ENCODE measurements at regions not wholly inside any gene's neighbourhood (a gene's known extent, or its start where the extent isn't known, plus 50 kb on each side); places are given as distances from the start of the nearest gene placed in this dataset.

DNA sequence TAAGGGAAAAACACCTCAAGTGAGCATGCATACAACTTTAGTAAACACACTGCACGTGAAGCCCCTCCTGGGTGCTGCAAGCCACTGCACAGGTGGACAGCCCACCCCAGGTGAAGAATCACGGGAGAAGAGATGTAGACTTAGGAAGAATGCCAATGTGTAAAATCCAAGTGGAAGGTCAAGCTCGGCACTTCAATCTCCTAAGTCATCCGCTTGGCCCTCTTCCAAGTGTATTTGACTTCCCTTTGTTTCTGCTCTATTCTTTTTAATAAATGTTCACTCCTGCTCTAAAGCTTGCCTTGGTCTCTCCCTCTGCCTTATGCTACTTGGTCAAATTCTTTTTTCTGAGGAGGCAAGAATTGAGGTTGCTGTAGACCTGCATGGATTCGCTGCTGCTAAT, 316.6 kb downstream of the EDEM1 start:
- no peaks in the 10 kb centered on the region for H3K79me2 ChIP-seq (ENCODE audit: control insufficient read depth, insufficient read depth, low read length)
- CTCF ChIA-PET, result no interaction called here
- BruUV-seq (replicated peaks), result no TSS peak

More for the DNA sequence above, 316.6 kb downstream of the EDEM1 start:
- DNase-seq (ENCODE audit: low read depth, low spot score) (no peak), FAIRE-seq (no peak)
- Histone ChIP-seq H3K36me3 (ENCODE audit: control insufficient read depth in 2 of 2, extremely low read depth in 1 of 2, insufficient read depth in 2 of 2, low read length in 2 of 2) (no peaks in the 10 kb centered on the region), H2AFZ (ENCODE audit: low read depth, low read length) (no peak overlapping the region), H3K9me1 (replicated peaks; ENCODE audit: control insufficient read depth, extremely low read depth, insufficient read depth, low read length) (no peaks in the 10 kb centered on the region), H3K9me3 (replicated peaks; ENCODE audit: control insufficient read depth, insufficient read depth, low read length) (peaks cover 5% of the 10 kb centered on the region), H3K4me3 (replicated peaks in 1 of 3; ENCODE audit: insufficient read depth in 1 of 3, low read depth in 1 of 3, low read length in 3 of 3) (no peak overlapping the region), H3K4me2 (ENCODE audit: insufficient read depth, low read length) (no peak overlapping the region), H4K20me1 (replicated peaks; ENCODE audit: control insufficient read depth, extremely low read depth, insufficient read depth, low read length) (no peaks in the 10 kb centered on the region), H3K27me3 (ENCODE audit: control insufficient read depth in 2 of 2, insufficient read depth in 2 of 2, low read length in 2 of 2) (no peaks in the 10 kb centered on the region), H3K9ac (replicated peaks; ENCODE audit: extremely low read depth, insufficient read depth, low read length) (no peak overlapping the region), H3K4me1 (ENCODE audit: control insufficient read depth, extremely low read depth, insufficient read depth, low read length) (no peaks in the 10 kb centered on the region), H3K27ac (ENCODE audit: insufficient read depth, low read depth, low read length) (no peak overlapping the region)
- intact Hi-C loops (cut with micrococcal nuclease), result no loop called here
- POLR2A ChIA-PET, result no interaction called here
- no peak for TF ChIP-seq JUN (IDR thresholded peaks at IDR 0.05; ENCODE audit: borderline replicate concordance, insufficient read depth, insufficient read length, low read depth)
- TF ChIP-seq FOS (IDR thresholded peaks at IDR 0.05; ENCODE audit: borderline replicate concordance, insufficient read depth, low read length), result no peak
- TF ChIP-seq, protein P1, sequence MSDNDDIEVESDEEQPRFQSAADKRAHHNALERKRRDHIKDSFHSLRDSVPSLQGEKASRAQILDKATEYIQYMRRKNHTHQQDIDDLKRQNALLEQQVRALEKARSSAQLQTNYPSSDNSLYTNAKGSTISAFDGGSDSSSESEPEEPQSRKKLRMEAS (IDR thresholded peaks at IDR 0.05; ENCODE audit: insufficient read depth, insufficient read length), result no peak
- no peak for TF ChIP-seq CTCF (IDR thresholded peaks at IDR 0.05; ENCODE audit: extremely low read depth in 1 of 2, insufficient read depth in 1 of 2, low read depth in 1 of 2, low read length in 2 of 2)
- no peak for TF ChIP-seq GATA2 (IDR thresholded peaks at IDR 0.05; ENCODE audit: insufficient read depth, insufficient read length, low read depth, low read length)
- dilution Hi-C loops (cut with MboI; ENCODE audit: extremely low pct_ligation_motif_present, low sequenced_read_pairs), result no loop called here

Data from endothelial cell of umbilical vein (primary cell).